ENCODE measurements at regions not wholly inside any gene's neighbourhood (a gene's known extent, or its start where the extent isn't known, plus 50 kb on each side); places are given as distances from the start of the nearest gene placed in this dataset.

DNA sequence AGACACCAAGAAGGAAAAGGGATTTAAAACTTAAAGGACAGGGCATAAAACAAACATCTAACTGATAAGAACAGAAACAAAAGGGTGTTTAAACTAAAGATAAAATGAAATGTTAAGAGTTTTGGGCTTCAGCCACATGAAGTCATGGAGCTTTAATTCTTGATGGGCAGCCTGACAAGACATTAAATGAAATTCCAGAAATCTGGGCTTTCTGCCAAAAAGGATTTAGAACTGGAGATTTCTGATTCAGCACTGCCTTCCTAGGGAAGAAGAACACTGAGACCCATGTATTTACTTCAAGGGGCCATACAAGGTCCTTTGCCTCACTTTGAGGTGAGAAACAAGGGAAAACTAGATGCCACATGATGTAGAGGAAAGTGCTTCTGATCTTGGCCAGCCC, 355.9 kb upstream of the RAG2 start:
- TF ChIP-seq CTCF (IDR thresholded peaks at IDR 0.05) (no peak), POLR2A (IDR thresholded peaks at IDR 0.05) (no peak)

Data from uterus (tissue), 2 donors.